Activated CD4-positive, alpha-beta T cell treated with anti-CD3 and anti-CD28 coated beads, Interleukin-10, Interleukin-2, amounts not matched to agents 100 ng/mL and 50 ng/mL, durations not matched to agents 16 hours and 8 hours (primary cell): ENCODE measurements at regions not wholly inside any gene's neighbourhood (a gene's known extent, or its start where the extent isn't known, plus 50 kb on each side); places are given as distances from the start of the nearest gene placed in this dataset.
"Not testable (repeated sequence)": the region's sequence is repeated elsewhere in the genome, so short reads cannot be mapped to it uniquely, and the experiment has no call there.

Experiments
- DNase-seq: peaks from one replicate; pipeline ENCODE4 v3.0.0-alpha.2; 2020

DNA sequence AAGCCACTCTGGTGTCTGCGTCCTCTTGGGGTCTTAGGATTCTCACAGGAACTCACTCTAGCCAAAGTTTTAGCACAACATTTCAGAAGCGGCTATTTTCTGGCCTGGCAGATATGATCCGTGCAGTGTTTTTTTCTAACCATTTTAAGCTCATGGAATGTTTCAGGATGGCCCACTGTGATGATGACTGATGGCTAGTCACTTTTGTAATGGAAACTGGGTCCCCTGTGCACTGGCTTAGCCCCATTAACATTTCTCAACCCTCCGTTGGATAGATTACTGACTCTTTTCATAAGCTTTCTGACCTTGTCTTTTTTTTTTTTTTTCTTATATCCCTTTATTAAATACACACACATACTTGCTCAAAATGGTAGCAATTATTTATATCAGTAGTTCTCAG is 364.9 kb upstream of the FOXG1 start:
- not testable (repeated sequence) for DNase-seq

DNA sequence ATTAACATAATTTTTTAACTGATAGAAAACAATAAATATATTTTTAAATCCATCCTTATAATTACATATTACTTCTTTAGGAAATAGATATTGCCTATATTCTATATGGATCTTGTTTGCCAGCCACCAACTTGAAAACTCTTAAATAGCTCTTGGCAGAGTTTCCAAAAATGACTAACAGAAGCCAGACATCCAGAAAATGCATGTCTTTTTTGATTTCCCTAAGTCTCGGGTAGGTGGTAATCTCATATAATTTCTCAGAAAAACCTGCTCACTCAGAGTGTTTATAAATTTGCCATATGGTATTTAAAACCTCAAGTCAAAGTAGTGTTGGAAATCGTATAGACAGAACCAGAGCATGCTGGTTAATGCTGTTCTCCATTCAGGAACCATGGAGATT is 360.4 kb upstream of the FOXG1 start:
- no peak for DNase-seq

DNA sequence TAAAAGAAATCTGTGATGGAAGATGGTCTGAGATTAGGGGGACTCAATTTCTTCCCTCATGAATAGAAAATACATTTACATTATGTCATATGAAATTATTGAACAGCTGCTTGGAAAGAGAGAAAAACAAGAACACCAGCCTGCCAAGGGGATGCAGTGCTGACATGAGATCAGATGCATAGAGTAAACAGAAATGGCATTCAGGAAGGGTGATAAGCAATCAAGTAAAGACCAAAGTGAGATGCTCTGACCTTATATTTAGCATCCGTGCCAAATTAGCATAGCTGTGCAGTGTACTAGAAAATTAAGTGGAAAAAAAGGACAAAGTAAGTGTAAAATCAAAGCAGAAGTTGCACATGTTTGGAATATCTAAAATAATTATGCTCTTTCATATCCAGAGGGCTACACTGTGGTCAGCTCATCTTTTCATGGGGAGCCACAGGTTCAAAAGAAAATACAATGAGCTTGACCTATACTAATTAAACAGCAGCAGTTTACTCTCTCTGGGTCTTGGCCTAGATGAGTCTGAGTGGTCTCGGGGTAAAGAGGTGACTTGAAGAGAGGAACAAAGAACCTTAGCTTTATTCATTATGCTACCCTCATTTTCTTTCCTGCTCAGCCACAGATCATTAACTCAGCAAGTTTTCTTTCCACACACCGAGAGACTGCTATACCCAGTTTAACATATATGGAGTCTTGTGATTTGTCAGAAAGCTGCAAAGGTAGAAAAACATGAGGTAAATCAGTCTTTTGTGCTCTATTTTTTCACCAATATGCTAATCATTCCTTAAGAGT is 359.4 kb upstream of the FOXG1 start:
- DNase-seq = no peak

GRCh38 chr14:28407996-28408395 is 358.6 kb upstream of the FOXG1 start:
- no peak for DNase-seq

DNA sequence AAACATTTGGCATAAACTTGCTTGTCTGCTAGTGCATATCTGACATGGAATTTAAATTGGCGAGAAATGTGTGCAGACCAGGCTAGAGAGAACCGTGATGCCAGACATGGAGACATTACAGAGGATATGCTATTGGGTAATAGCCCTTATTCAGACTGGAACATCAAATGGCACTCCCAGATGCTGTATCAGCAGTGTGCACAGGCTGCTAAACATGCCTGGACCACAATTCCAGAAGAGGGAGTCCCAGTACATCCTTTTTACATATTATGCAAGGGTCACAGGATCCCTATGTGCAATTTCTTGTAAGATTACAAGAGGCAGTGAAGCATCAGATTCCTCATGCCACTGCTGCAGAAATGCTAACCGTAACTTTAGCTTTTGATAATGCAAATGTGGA is 354.5 kb upstream of the FOXG1 start:
- DNase-seq = no peak

- DNase-seq = no peak
These were observed 339.6 kb upstream of the FOXG1 start for GRCh38 chr14:28426960-28427359.

DNA sequence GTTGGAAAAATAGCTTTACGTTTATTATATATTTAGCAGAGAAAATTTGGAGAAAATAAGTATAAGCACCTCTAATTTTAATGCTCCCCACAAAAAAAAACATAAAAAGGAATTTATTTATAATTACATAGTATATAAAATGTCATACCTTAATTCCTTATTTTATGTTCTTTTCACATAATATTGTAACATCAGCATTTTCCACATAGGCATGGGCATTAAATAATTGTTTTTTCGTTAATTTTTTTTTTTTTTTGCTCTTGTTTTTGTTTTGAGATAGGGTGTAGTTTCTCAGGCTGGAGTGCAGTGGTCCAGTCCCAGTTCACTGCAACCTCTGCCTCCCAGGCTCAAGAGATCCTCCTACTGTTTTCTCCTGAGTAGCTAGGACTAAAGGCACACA is 329.8 kb upstream of the FOXG1 start:
- DNase-seq = no peak

GRCh38 chr14:28461389-28461788 is 305.2 kb upstream of the FOXG1 start:
- no peak for DNase-seq

DNA sequence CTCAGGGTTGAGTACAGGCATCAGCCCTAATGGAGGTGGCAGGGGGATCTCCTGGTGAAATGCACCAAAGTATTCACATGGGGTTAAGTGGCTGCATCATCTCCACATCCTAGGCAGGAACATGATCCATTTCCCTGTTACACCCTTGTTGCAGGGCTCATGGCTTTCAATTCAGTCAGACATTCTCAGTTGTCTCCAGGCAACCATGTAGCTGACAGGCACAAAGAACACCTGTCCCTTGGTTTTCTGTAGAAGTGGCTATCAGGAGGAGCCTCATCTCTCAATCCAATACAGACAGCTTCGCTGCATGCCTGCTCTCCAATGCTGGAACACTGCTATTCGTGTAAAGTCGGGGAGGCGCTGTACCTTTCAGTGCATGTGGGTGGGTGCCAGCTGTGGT is 299.0 kb upstream of the FOXG1 start:
- no peak for DNase-seq

DNA sequence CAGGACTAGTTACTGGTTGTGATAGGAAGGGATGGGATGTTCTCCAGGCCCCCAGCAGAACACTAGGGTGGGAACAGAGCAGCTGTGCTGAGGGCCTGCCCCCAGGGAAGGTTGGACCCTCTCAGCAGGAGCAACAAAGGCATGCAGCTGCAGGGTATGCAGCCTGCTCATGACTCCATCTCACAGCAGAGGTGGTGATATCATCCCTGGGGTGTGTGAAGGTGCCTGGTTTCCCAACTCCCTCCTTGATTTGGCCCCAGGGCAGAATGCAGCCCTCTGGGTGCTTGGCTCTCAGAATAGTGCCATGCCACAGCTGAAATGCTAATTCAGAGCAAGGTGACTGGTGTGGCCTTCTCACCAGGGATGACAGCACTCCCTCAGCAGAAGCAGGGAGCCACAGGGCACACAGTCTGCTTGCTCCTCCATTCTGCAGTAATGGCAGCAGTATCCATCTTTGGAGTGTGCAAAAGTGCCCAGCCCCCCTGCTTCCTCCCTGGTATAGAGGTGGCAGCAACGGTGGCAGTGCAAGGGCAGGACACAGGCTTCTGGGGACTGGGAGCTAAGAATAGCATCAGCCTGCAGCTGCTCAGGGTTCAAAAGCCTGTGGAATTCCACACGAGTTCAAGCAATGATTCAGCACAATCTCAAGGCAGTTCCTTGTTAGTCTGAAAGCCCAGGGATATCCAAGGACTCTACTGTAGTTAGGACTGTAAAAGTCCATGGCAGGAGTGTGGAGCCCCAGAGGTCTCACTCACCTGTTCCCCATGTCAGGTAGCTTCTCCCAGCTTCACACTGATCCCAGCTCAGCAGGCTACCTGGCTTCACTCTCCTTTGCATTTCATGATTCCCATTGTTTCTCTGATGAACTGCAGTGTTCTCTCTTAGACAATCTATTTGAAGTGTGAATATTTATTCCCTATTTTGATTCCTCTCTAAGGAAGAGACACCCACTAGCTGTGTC is 298.1 kb upstream of the FOXG1 start:
- DNase-seq = no peak

GRCh38 chr14:28482251-28483040 is 284.1 kb upstream of the FOXG1 start:
- DNase-seq = no peak

DNA sequence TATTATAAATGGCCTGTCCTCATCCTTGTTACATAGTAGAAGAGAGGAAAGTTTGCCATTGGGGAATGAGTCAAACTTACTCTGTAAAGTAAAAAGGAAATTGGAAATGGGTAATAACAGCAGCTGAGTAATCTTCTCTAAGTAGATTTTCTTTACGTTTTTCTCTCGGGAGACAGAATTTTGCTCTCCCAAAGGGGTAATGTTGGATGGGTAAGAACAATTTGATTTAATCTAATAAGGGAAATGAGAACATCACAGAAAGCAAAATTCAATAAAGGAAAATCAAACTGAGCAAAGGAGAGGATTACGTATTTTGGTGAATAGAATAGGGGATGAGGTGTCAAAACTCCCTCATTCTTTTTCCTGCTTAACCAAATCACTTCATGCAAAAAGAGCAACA is 283.1 kb upstream of the FOXG1 start:
- DNase-seq = no peak

DNA sequence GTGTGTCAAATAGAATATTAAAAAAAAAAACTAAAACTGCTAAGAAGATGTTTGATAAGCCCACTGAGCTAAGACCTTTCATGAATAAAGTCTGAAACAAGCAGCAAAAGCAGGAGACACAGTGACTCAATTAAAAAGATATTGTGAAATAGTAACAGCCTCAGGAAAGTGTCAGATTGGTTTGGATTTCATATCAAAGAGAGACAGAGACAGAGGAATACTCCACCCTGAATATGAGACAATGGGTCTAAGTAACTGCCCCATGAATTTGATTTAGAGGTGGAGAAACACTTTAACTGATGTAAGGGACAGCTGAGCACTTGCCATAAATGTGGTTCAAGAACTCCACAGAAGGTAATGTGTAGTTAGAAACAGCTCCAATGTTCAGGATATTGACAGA is 277.9 kb upstream of the FOXG1 start:
- no peak for DNase-seq

DNA sequence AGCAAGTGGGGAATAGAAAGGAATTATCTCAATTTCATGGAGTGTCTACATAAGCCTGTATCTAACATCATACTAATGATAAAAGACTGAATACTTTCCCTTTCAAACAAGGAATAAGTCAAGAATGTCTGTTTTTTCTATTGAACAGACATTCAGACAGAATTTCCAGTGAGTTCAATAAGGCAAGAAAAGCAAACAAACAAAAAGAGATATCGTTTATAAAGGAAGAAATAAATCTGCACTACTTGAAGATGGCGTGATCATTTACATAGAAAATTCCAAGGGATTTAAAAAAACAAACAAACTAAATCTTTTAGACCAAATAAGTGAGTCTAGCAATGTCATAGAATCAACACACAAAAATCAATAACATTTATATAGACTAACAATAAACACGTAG is 273.1 kb upstream of the FOXG1 start:
- DNase-seq = no peak

DNA sequence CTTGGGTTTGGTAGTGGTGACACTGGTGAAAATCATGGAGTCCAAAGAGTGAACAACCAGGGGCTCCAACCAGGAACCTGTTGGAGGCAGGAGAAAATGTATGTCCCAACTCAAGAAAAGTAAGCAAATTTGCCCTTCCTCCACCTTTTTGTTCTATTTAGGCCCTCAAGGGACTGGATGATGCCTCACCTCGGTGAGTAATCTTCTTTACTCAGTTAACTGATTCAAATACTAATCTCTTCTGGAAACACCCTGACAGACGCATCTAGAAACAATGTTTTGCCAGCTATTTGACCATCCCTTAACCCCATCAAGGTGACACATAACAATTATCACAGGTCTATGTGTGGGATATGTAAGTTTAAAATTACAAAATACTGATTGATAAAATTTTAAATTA is 272.4 kb upstream of the FOXG1 start:
- DNase-seq = no peak

DNA sequence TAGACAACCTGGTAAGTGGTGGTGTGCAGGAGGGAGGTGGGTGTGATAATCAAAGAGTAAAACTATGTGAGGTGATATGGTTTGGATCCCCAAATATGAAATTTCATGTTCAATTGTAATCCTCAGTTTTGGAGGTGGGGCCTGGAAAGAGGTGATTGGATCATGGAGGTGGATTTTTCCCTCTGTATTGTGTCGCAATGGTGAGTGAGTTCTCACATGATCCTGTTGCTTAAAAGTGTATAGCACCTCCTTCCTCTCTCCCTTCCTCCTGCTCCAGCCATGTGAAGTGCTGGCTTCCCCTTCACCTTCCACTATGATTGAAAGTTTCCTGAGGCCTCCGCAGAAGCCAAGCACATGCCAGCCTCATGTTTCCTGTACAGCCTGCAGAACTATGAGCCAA is 270.2 kb upstream of the FOXG1 start:
- no peak for DNase-seq

- no peak for DNase-seq
These were observed 264.1 kb upstream of the FOXG1 start for GRCh38 chr14:28502517-28502916.

DNA sequence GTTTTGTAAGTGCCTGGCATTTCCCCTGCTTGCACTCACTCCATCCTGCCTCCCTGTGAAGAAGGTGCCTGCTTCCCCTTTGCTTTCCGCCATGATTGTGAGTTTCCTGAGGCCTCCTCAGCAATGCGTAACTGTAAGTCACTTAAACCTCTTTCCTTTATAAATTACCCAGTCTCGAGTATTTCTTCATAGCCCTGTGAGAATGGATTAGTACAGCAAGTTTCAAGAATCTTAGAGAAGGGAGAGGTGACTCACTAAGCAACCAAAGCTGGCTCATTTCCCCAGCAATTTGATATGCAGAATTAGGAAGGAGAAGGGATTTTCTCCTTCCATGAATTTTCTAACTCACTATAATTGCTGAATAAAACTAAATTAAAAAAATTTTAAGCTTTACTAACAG is 251.0 kb upstream of the FOXG1 start:
- DNase-seq = no peak

DNA sequence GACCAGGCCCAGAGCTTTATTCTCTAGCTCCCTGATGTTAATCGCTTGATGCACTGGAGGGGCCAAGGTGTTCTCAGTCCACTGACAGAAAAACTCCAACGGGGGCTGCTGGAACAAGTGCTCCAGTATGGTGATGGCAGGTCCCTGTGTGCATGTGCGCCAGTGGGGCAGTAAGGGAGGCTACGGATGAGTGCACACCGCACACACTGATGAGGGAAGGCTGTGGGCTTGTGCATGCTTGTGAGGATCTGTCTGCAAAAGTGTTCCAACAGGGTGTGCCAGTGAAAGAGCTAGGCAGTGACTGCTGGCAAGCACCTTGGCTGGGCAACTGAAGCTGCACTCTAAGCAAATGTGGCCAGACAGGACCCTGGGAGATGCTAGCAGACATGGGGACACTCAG is 229.7 kb upstream of the FOXG1 start:
- DNase-seq = no peak

GRCh38 chr14:28542040-28542439 is 224.5 kb upstream of the FOXG1 start:
- no peak for DNase-seq

DNA sequence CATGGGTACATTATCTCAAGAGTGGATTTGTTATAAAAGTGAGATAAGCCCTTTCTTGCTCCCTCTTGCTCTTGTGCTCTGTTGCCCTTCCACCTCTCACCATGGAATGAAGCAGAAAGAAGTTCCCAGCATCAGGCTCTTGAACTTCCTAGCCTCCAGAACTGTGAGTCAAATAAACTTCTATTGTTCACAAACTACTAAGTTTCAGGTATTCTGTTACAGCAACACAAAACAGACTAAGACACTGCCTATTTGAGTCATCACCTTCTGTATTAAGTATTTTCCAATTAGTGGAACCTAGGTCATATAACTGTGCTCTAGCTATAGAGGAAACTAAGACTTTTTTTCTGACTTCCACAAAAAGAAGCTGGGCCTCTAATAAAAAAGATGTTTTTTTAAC is 201.2 kb upstream of the FOXG1 start:
- DNase-seq = no peak

- DNase-seq = no peak
These were observed 196.2 kb upstream of the FOXG1 start for GRCh38 chr14:28570391-28570790.

GRCh38 chr14:28571636-28572035 is 195.0 kb upstream of the FOXG1 start:
- no peak for DNase-seq
